Stimulated activated memory B cell treated with anti-CD40 and anti-IgM and Interleukin-4, amounts not matched to agents 10 μg/mL and 1 μg/mL and 100 μg/mL, for 72 hours (primary cell): ENCODE measurements at regions not wholly inside any gene's neighbourhood (a gene's known extent, or its start where the extent isn't known, plus 50 kb on each side); places are given as distances from the start of the nearest gene placed in this dataset.

ENCODE experiments used
- ATAC-seq: fragments of 150-1000 bp; cut with Tn5 transposase; 2 replicates; pipeline ENCODE4 v1.10.0; 2021
- H3K27ac Mint-ChIP-seq: one replicate; pipeline ENCODE4 v1.8.0; 2022; ENCODE audit warnings: mild to moderate bottlenecking, mixed read lengths
- H3K27me3 Mint-ChIP-seq: one replicate; pipeline ENCODE4 v1.8.0; 2022; ENCODE audit warnings: mixed read lengths
- H3K36me3 Mint-ChIP-seq: one replicate; pipeline ENCODE4 v1.8.0; 2022; ENCODE audit warnings: mixed read lengths
- H3K4me1 Mint-ChIP-seq: one replicate; pipeline ENCODE4 v1.8.0; 2022; ENCODE audit warnings: mixed read lengths
- H3K4me3 Mint-ChIP-seq: one replicate; pipeline ENCODE4 v1.8.0; 2022; ENCODE audit warnings: mild to moderate bottlenecking, moderate library complexity, mixed read lengths
- H3K9me3 Mint-ChIP-seq: one replicate; pipeline ENCODE4 v1.8.0; 2022; ENCODE audit warnings: mixed read lengths

DNA sequence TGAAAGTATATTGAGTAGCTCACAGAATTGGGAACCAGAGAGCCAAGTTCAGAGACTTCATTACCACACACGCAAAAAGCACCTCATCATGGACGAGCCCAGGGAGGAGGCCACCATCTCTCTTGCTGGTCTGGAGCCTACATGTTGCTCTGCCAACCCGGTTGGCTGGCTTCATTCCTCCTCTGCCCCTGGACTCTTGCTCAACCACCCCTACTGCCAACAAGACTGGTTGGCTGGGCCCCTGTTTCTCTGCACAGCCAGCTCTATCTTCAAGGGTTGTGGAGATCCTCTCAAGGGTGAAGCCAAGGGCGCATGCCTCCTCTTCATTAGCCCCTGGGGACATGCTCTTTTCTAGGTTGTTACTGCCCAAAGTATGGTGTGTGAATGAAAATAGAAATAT is 142.7 kb downstream of the JCAD start:
- Mint-ChIP-seq H3K36me3 (no peaks in the 10 kb centered on the region), H3K27ac (no peak overlapping the region), H3K4me3 (no peak overlapping the region), H3K27me3 (peaks cover 21% of the 10 kb centered on the region), H3K4me1 (no peaks in the 10 kb centered on the region), H3K9me3 (peaks cover 9% of the 10 kb centered on the region)
- no peak for ATAC-seq

DNA sequence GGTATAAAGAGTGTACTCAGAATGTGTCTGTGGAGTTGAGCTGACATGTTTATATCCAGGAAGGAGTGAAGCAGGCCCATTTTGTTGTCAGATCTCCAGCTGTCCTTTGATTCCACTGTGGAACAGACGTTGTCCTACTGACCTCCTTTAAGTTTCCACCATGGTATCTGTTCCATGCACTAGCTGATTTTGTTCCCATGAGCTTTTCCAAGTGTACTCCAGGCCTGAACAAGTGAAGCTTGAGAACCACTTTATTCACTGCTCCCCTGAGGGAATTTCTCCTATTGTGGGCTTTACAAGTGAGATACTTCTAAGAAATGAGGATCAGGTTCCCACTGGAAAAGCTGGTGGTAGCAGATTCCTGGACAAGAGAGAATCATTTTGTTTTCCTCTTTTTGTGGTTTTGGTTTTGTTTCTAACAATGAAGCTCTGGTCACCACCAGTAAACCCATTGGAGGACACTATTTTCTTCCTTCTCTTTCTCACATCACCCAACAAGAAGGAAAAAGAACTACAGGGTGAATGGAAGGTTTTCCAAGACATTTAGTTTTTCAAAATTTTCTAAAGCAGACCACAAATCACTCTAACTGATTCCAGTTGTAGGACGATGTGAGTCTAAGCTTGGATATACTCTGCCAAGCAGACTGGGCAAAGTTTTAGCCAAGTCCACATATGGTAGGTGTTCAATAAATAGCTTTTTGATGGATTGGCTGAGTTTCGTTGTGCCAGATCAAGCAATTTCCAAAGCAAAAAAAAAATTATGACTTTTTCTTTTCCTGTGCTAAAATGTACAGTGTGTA is 144.2 kb downstream of the JCAD start:
- H3K27me3 Mint-ChIP-seq = peaks cover 16% of the 10 kb centered on the region
- peaks cover 15% of the 10 kb centered on the region for H3K9me3 Mint-ChIP-seq
- ATAC-seq = no peak
- H3K4me1 Mint-ChIP-seq = no peaks in the 10 kb centered on the region
- no peak overlapping the region for H3K4me3 Mint-ChIP-seq
- H3K36me3 Mint-ChIP-seq = no peaks in the 10 kb centered on the region
- no peak overlapping the region for H3K27ac Mint-ChIP-seq

DNA sequence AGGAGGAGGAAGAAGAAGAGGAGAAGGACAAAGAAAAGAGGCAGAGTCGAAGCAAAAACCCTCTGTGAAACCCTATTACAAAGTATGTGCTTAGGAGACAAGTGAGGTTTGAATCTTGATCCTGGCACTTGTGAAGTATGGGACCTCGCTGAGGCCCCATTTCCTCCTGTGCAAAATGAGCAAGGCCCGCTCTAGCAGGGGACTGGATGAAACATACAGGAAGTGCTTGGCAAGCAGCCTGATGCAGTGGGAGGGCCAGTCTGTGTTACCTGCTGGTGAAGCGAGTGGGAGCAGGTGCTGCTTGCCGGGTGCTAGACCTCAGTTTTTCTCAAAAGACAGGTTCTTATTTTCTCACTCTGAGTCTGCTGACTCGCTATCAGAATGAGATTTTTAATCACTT is 150.4 kb downstream of the JCAD start:
- peaks cover 8% of the 10 kb centered on the region for H3K4me1 Mint-ChIP-seq
- no peak for ATAC-seq
- no peaks in the 10 kb centered on the region for H3K36me3 Mint-ChIP-seq
- peaks cover 6% of the 10 kb centered on the region for H3K9me3 Mint-ChIP-seq
- peaks cover 31% of the 10 kb centered on the region for H3K27me3 Mint-ChIP-seq
- no peak overlapping the region for H3K4me3 Mint-ChIP-seq
- no peak overlapping the region for H3K27ac Mint-ChIP-seq

DNA sequence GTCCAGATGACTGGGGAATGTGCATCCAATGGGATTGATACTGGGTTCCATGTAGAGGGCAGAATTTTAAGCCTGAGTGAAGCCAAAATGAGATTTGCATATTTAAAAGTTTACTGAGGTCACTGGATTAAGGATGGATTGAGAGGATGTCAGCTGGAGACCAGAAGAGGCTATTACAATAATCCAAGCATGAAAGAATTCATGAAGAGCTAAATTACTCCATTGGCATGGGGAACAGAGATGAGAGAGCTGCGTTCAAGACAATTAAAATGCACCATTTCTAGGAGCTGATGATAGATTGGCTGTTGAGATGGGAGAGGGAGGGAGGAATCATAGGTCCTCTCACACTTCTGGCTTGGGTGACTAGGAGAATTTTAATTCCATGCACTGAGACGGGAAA is 158.5 kb downstream of the JCAD start:
- ATAC-seq = no peak

DNA sequence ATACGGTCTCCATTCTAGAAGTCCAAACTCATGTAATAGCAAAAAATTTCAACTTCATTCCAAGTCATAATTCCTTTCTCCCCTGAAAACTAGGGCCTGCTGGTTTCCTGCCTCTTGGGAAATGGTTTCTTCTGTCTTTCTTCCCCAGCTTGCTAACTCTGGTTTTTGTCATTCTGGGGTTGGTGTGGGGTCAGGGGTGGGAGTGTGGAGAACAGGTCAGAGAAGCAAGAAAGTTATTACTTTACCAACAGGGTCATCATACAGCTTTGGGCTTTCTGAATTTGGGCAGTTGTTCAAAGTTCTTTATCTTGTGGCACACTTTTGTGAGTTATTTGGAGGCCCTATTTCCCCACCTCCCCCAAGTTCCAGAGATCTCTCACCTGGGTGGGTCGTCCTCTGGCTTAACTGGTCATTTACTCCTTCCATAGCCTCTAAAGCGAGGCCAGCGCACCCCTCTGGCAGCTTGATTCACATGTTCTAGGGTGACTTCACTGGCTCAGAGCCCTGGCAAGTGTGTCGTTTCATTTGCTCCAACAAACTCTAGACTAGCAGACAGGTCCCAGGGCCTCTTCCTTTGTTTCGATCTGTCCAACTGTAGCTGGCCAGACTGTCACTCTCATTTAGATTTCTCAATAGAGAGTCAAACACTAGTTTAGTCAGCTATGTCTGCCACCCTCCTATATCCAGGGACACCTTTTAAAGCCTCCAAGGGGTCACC is 161.2 kb downstream of the JCAD start:
- H3K27ac Mint-ChIP-seq = no peak overlapping the region
- H3K9me3 Mint-ChIP-seq = no peaks in the 10 kb centered on the region
- no peak for ATAC-seq
- no peaks in the 10 kb centered on the region for H3K4me1 Mint-ChIP-seq
- H3K4me3 Mint-ChIP-seq = no peak overlapping the region
- no peaks in the 10 kb centered on the region for H3K27me3 Mint-ChIP-seq
- no peaks in the 10 kb centered on the region for H3K36me3 Mint-ChIP-seq

More for the DNA sequence above, 158.5 kb downstream of the JCAD start:
- H3K27ac Mint-ChIP-seq = no peak overlapping the region
- no peaks in the 10 kb centered on the region for H3K4me1 Mint-ChIP-seq
- peaks cover 2% of the 10 kb centered on the region for H3K9me3 Mint-ChIP-seq
- no peak overlapping the region for H3K4me3 Mint-ChIP-seq
- no peaks in the 10 kb centered on the region for H3K36me3 Mint-ChIP-seq
- no peaks in the 10 kb centered on the region for H3K27me3 Mint-ChIP-seq

DNA sequence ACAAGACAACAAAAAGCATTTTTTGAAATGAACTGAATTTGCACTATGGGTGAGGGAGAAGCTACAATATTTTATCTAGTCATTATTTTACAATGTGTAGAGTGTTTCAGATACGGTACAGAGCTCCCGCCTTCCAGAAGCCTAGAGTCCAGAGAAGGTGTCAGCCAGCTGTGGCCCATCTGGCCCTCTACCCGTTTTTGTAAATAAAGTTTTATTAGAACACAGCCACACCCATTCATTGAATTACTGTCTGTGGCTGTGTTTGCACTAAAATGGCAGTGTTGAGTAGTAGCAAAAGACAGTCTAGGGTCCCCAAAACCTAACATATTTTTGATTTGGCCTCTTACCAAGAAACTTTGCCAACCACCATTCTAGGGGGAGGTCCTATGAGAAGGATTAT is 162.0 kb downstream of the JCAD start:
- no peaks in the 10 kb centered on the region for H3K36me3 Mint-ChIP-seq
- no peak overlapping the region for H3K4me3 Mint-ChIP-seq
- H3K27me3 Mint-ChIP-seq = no peaks in the 10 kb centered on the region
- no peak for ATAC-seq
- no peaks in the 10 kb centered on the region for H3K9me3 Mint-ChIP-seq
- H3K27ac Mint-ChIP-seq = no peak overlapping the region
- no peaks in the 10 kb centered on the region for H3K4me1 Mint-ChIP-seq

DNA sequence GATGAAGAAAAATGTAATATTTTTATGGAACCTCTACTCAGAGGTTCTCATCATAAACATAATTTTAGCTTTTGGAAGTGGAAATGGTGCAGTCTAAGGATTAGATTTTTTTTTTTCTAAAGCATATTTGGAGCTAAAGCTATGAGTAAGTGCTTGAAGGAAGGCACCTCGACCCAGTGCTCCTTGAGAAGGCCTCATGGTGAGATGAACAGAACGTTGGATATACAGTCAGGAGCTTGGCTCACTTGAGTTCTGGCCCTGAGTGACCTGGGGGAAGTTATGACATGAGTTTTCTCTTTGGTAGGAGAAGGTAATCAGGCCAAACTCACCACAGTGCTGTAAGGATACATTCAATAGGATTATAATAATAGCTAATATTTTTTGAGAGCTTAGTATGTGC is 163.3 kb downstream of the JCAD start:
- Mint-ChIP-seq H3K27ac (no peak overlapping the region), H3K4me3 (no peak overlapping the region), H3K36me3 (no peaks in the 10 kb centered on the region), H3K4me1 (no peaks in the 10 kb centered on the region), H3K9me3 (no peaks in the 10 kb centered on the region), H3K27me3 (no peaks in the 10 kb centered on the region)
- ATAC-seq = no peak

DNA sequence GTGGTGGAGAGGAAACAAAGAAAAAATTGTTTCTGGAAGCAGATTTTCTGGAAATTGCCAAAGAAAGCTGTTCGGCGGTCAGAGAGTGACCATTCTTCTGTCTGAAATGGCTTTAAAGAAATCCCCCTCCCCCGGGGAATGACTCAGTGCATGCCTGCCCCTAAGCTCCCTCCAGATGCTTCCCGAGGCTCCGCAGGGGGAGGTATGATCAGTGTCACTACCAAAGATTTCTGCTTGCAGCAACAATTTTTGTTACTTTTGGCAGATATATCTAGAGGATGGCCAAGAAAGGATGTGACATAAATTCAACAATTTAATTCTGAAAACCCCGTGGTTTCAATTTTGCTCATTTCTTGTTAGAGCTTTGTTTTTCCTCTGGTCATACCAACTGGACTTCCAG is 163.9 kb downstream of the JCAD start:
- H3K27me3 Mint-ChIP-seq = no peaks in the 10 kb centered on the region
- H3K27ac Mint-ChIP-seq = no peak overlapping the region
- H3K4me1 Mint-ChIP-seq = no peaks in the 10 kb centered on the region
- H3K4me3 Mint-ChIP-seq = no peak overlapping the region
- no peaks in the 10 kb centered on the region for H3K36me3 Mint-ChIP-seq
- no peaks in the 10 kb centered on the region for H3K9me3 Mint-ChIP-seq
- ATAC-seq = no peak

DNA sequence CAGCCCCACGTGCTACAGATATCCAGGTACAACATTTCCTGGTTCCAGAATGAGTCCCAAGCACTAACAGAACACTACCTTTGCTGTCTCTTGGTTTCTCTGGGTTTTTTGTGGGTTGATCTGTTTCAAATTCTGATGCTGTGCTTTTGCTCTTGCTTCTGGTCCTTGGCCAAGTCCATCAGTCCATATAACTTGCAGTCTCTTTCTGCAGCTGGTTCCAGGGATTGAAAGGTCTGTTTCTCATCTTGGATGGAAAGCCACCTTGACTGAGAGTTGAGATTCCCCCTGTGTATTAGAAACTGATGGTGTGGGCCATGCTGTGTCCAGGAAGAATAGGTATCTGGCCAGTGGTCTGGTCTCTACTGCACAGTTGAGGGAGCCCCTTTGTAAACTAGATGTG is 171.1 kb downstream of the JCAD start:
- no peak for ATAC-seq
- H3K27ac Mint-ChIP-seq = no peak overlapping the region
- no peaks in the 10 kb centered on the region for H3K4me1 Mint-ChIP-seq
- H3K36me3 Mint-ChIP-seq = no peaks in the 10 kb centered on the region
- H3K4me3 Mint-ChIP-seq = no peak overlapping the region
- peaks cover 6% of the 10 kb centered on the region for H3K27me3 Mint-ChIP-seq
- H3K9me3 Mint-ChIP-seq = no peaks in the 10 kb centered on the region

DNA sequence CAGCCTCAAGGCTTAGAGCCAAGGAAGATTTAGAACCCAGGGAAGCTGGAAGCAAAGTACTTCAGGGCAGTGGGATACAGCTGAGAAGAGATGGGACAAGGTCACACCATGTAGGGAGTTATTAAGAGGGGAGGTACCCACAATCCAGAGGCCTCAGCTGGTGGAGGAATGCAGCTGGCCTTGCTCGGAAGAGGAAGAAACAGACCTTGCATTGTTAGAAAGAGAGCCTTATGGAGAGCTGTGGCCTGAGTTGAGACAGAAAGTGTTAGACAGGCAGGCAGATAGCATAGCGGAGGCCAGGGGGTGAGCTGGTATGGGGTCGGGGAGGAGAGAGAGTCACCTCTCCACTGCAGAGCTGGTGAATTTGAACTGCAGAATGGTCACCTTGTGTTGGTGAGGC is 173.1 kb downstream of the JCAD start:
- no peaks in the 10 kb centered on the region for H3K9me3 Mint-ChIP-seq
- no peak for ATAC-seq
- H3K27me3 Mint-ChIP-seq = peaks cover 7% of the 10 kb centered on the region
- no peaks in the 10 kb centered on the region for H3K4me1 Mint-ChIP-seq
- no peak overlapping the region for H3K4me3 Mint-ChIP-seq
- H3K27ac Mint-ChIP-seq = no peak overlapping the region
- no peaks in the 10 kb centered on the region for H3K36me3 Mint-ChIP-seq

DNA sequence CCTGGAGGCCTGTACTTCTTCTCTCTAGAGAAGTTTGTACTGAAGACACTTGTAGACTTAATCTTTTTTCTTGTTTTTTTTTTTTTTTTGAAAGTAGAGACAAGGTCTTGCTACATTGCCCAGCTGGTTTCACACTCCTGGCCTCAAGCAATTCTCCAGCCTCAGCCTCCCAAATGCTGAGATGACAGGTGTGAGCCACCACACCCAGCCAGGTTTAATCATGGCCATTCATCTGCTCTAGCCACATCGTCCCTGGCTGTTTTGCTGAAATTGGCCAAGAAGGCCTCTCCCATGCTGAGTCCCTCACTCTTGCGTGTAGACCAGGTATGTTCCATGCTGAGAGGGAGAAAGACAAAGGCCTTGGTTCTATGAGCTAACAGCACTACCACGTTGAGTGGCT is 176.2 kb downstream of the JCAD start:
- no peaks in the 10 kb centered on the region for H3K36me3 Mint-ChIP-seq
- peaks cover 7% of the 10 kb centered on the region for H3K27me3 Mint-ChIP-seq
- no peaks in the 10 kb centered on the region for H3K9me3 Mint-ChIP-seq
- H3K27ac Mint-ChIP-seq = no peak overlapping the region
- H3K4me1 Mint-ChIP-seq = no peaks in the 10 kb centered on the region
- no peak overlapping the region for H3K4me3 Mint-ChIP-seq
- no peak for ATAC-seq

DNA sequence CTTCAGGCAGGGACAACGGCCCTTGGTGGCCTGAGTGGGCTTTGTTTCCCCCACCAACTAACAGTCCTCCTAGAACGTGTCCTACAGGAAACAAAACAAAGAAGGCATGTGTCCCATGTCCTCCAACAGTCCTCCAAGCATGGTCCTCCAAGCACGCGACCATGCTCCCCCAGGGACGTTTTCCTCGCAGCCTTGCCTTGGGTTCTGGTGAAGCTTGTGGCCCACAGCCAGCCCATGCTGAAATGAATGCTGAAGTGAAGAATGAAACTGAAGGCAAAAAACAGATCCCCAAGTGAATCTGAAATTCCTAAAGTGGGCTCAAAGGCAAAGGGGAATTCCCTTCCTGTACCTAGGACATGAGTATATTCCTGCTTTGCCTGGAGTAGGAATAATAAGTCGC is 176.6 kb downstream of the JCAD start:
- no peak overlapping the region for H3K27ac Mint-ChIP-seq
- no peaks in the 10 kb centered on the region for H3K4me1 Mint-ChIP-seq
- no peaks in the 10 kb centered on the region for H3K9me3 Mint-ChIP-seq
- H3K27me3 Mint-ChIP-seq = peaks cover 7% of the 10 kb centered on the region
- H3K36me3 Mint-ChIP-seq = no peaks in the 10 kb centered on the region
- no peak for ATAC-seq
- no peak overlapping the region for H3K4me3 Mint-ChIP-seq

DNA sequence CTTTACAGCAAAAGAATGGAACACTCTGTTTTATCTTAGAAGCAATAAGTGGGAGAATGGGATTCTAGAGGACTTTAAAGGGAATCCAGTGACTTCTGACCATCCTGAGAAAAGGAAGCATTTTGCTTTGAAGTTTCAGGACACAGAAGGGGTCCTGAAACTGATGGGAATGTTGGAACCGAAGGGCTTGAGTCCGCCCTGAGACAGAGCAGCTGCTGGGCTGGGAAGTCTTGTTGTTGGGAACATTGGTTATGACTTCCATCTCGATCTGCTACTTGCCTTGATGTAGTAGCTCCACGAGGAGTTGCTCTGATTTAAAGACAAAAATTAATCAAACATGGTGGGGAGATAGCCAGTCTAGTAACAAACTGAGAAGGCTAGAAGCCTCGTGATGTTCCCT is 177.6 kb downstream of the JCAD start:
- ATAC-seq = no peak
- H3K27me3 Mint-ChIP-seq = peaks cover 10% of the 10 kb centered on the region
- H3K4me1 Mint-ChIP-seq = no peaks in the 10 kb centered on the region
- H3K36me3 Mint-ChIP-seq = no peaks in the 10 kb centered on the region
- no peak overlapping the region for H3K27ac Mint-ChIP-seq
- no peaks in the 10 kb centered on the region for H3K9me3 Mint-ChIP-seq
- H3K4me3 Mint-ChIP-seq = no peak overlapping the region

DNA sequence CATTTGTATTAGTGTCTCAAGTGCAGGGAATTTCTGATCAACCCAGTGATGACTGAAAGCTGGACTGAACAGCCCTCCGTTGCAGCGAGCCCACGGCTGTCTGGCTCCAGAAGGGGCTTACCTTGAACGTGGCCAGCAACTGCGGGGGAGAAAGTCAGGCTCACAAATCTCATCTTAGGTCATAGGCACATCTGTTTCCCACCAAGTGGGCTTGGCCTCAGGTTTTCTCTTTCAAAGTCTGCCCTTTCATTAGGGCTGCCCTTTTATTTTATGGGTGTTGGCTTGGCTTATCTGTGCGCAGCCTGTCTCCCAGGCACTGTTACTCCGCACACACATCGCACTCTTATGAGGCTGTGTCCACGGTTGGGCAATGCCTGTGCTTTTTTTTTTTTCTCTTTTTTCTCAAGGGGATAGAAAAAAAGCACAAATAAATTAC is 178.0 kb downstream of the JCAD start:
- Mint-ChIP-seq H3K27me3 (peaks cover 14% of the 10 kb centered on the region), H3K4me1 (no peaks in the 10 kb centered on the region), H3K27ac (no peak overlapping the region), H3K4me3 (no peak overlapping the region), H3K36me3 (no peaks in the 10 kb centered on the region), H3K9me3 (no peaks in the 10 kb centered on the region)
- ATAC-seq = no peak

DNA sequence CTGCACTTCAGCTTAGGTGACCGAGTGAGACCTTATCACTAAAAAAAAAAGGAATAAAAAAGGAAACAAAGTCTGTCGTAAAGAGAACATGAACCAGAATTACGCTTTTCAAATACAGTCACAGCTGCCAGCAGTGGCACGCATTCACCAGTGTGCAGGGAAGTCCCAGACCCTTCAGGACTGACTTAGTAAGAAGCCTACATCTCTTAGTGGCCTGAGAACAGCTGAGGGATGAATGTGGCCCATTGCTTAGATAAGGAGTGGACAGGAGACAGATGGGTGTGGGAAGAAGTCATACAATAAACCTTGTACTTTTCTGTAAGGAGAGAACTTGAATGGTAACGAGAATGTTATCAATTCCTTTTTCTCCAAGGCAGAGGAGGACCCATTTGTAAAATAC is 178.5 kb downstream of the JCAD start:
- no peaks in the 10 kb centered on the region for H3K36me3 Mint-ChIP-seq
- ATAC-seq = no peak
- no peaks in the 10 kb centered on the region for H3K9me3 Mint-ChIP-seq
- no peaks in the 10 kb centered on the region for H3K4me1 Mint-ChIP-seq
- no peak overlapping the region for H3K27ac Mint-ChIP-seq
- no peak overlapping the region for H3K4me3 Mint-ChIP-seq
- peaks cover 19% of the 10 kb centered on the region for H3K27me3 Mint-ChIP-seq

DNA sequence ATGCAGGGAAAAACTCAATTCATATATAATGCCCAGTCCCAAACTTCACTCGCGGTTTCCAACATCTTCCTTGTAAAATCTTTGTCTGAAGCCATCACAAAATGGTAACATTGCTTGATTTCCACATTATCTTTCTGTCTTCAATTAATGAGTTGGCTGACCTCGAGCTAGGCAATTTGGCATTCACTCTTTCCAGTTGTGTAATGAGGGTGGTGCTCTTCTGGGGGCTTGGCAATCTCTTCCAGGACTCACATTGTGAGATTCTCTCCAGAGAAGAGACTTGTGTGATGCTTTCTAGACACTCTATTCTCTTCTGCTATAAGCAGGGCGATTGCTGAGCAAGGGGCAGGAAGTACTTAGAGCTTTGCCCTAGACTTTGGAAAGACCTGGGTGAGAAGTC is 179.5 kb downstream of the JCAD start:
- H3K4me3 Mint-ChIP-seq = no peak overlapping the region
- peaks cover 23% of the 10 kb centered on the region for H3K27me3 Mint-ChIP-seq
- no peaks in the 10 kb centered on the region for H3K4me1 Mint-ChIP-seq
- no peaks in the 10 kb centered on the region for H3K36me3 Mint-ChIP-seq
- H3K27ac Mint-ChIP-seq = no peak overlapping the region
- no peaks in the 10 kb centered on the region for H3K9me3 Mint-ChIP-seq
- no peak for ATAC-seq
